ENCODE measurements at regions not wholly inside any gene's neighbourhood (a gene's known extent, or its start where the extent isn't known, plus 50 kb on each side); places are given as distances from the start of the nearest gene placed in this dataset.

DNA sequence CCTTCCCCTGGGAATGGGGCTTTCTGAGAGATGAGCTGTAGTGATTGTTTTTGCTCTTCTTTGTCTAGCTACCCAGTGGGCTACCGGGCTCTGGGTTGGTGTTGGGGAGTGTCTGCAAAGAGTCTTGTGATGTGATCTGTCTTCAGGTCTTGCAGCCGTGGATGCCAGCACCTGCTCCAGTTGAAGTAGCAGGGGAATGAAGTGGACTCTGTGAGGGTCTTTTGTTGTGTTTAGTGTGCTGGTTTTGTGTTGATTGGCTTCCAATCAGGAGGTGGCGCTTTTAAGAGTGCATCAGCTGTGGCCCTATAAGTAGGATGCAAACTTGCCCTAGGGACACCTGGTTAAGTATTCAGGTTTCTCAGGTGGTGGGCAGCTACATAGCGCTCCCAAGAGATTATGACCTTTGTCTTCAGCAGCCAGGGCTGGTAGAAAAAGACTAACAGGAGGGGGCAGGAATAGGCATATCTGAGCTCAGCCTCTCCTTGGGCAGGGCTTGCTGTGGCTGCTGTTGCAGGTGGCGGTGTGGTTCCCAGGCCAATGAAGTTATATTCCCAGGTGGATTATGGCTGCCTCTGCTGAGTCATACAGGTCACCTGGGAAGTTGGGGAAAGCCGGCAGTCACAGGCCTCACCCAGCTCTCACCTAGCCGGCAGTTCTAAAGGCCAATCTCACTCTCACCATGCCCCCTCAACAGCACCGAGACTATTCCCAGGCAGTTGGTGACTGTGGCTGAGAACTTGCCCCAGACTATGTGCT is 315.7 kb upstream of the C11orf87 start:
- no peak for DNase-seq (ENCODE audit: low read depth)

DNA sequence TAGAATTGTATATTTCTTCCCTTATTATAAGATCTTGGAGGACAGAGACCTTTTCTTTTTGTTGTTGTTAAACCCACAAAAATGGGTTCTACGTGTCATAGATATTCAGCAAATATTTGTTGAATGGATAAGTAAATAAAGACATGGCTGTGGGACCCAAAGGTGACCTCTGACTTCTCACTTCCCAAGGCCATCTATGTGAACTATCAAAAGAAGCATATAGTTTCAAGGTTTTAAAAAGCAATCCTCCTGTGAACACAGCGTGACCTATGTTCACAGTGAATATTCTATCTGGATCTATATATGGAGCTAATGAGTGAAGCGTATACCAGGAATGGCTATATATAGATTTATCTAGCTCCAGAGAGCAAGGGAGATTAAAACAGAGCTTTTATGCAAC is 312.8 kb upstream of the C11orf87 start:
- no peak for DNase-seq (ENCODE audit: low read depth)

- no peak for DNase-seq (ENCODE audit: low read depth)
These were observed 312.2 kb upstream of the C11orf87 start for GRCh38 chr11:109109571-109110315.

GRCh38 chr11:109112261-109112660 is 309.7 kb upstream of the C11orf87 start:
- no peak for DNase-seq (ENCODE audit: low read depth)

DNA sequence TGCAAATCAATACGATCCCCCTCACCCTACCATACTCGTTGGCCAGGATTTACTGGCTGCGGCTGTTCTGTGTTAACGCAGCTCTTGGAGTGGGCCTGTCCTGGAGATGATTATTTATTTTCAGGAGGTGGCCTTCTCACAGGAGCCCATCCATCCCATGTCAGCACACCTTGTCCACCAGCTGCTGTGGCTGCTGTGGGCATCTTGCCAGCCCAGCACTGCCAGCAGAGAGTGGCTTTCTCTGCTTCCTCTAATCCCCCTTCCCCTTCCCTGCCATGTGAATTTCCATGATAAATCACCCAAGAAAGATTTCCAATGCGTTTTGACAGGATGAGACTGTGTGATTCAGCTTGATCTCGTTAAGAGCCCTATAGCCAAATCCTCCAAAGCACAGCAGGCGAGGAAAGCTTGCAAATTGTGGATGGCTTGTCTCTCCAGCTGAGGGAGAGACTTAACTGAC is 309.1 kb upstream of the C11orf87 start:
- no peak for DNase-seq (ENCODE audit: low read depth)

DNA sequence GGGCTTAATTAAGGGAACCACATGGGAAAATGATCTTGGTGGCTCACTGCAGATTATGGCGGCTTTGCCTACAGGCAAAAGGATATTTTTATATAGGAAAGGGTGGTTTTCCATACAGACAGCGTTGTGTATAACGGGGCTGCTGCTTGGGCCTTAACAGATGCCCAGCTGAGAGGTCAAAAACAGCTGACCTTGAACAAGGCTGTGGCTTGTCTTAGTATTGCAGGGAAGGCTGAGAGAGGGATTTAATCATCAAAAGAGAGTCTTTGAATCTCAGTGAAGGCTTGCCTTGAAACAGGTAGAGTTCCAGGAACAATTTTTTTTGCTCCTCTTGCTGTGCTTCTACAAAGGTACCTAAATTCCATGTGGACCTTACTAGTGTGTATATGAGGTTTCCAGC is 301.6 kb upstream of the C11orf87 start:
- no peak for DNase-seq (ENCODE audit: low read depth)

- DNase-seq (ENCODE audit: low read depth): no peak
These were observed 300.6 kb upstream of the C11orf87 start for GRCh38 chr11:109121173-109121932.

DNA sequence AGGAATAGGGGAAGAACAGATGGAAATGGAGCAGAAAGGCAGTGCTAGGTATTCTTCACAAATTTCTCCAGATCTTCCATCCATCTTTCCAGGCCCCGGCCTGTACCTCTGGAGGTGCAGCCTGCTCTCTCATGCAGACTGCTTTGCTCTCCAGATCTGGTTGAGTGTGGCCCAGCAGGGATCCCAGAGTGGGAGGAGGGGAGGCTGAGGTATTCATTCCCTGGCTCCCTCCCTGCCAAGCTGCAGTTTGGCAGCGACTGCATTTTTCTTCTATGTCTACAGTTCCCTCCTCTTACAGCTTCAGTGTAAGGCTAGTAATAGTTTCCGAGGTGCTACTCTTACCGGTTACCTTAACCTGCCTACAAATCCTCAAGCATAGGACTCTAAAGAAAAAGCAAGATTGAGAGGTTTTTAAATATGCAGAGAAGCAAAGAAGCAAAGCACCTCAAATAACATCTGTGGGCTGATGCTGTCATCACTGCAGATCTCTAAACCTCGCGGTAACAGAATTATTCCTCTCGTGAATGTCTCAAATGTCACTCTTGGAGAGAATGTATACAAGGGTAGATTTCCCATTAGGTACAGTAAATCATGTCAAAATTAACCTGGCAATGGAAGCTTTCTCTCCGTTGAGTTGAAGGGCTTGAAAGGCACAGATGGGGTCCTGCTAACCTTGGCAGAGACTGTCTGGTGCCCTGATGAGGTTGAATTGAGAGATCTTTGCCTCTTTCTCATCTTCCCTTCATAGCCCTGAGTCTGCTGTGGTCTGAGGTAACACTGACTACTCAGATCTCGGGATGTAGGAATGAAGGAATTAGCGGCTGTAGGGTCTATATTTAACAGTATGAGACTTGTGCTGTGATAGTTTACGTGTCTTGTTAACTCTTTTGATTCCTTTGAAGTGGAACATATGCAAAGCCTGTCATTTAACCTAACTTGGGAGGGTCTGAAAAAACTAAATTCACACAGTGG is 297.9 kb upstream of the C11orf87 start:
- DNase-seq (ENCODE audit: low read depth): peak; percentile 26

GRCh38 chr11:109130910-109131309 is 291.1 kb upstream of the C11orf87 start:
- no peak for DNase-seq (ENCODE audit: low read depth)

DNA sequence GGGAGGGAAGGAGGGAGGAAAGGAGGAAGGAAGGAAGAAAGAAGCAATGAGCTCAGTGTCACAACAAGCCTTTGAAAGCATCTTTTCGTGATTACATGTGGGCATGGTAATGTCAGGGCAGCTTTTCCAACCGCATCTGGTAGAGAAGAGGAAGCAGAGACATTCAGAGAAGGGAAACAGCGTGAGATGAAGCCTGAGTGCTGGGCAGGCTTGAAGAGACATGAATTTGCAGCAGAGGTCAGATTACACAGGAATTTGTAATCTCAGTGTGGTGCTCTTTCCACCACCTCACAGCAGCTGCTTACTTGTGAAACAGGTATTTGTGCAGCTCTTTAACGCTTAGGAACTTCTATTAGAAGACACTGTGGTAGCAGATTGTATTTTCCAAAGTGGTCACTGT is 289.5 kb upstream of the C11orf87 start:
- no peak for DNase-seq (ENCODE audit: low read depth)

DNA sequence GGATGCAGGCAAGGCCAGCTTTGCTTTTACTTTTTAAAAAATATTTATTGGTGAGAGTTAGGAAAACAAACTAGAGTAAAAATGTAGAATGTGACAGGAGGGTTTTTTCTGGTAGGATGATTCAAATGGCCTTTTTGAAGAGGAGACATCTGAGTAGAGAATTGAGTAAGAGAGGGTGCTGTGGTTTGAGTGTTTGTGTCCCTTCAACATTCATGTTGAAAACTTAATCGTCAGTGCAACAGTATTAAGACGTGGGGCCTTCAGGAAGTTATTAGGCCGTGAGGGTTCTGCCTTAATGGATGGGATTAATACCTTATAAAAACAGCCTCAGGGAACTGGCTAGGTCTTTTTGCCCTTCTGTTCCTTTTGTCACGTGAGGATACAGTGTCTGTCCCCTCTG is 288.8 kb upstream of the C11orf87 start:
- no peak for DNase-seq (ENCODE audit: low read depth)

DNA sequence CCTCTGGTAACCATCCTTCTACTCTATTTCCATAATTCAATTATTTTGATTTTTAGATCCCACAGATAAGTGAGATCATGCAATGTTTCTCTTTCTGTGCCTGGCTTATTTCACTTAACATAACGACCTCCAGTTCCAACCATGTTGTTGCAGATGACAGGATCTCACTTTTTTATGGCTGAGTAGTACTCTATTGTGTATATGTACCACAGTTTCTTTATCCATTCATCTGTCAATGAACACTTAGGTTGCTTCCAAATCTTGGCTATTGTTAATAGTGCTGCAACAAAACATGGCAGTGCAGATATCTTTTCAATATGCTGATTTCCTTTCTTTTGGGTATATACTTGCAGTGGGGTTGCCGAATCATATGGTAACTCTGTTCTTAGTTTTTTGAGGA is 286.4 kb upstream of the C11orf87 start:
- DNase-seq (ENCODE audit: low read depth): no peak

DNA sequence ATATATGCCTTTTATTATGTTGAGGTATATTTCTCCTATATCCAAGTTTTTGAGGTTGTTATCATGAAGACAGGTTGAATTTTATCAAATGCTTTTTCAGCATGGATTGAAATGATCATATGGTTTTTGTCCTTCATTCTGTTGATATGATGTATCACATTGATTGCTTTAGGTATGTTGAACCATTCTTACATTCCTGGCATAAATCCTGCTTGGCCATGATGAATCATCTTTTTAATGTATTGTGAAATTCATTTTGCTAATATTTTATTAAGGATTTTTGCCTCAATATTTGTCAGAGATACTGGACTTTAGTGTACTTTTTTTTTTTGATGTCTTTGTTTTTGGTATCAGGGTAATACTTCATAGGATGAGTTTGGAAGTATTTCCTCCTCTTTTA is 283.8 kb upstream of the C11orf87 start:
- no peak for DNase-seq (ENCODE audit: low read depth)

GRCh38 chr11:109140426-109140825 is 281.6 kb upstream of the C11orf87 start:
- DNase-seq (ENCODE audit: low read depth): no peak

- peak; percentile 90 for DNase-seq (ENCODE audit: low read depth)
These were observed 281.0 kb upstream of the C11orf87 start for GRCh38 chr11:109140857-109141515.

GRCh38 chr11:109145287-109145686 is 276.7 kb upstream of the C11orf87 start:
- DNase-seq (ENCODE audit: low read depth): no peak

DNA sequence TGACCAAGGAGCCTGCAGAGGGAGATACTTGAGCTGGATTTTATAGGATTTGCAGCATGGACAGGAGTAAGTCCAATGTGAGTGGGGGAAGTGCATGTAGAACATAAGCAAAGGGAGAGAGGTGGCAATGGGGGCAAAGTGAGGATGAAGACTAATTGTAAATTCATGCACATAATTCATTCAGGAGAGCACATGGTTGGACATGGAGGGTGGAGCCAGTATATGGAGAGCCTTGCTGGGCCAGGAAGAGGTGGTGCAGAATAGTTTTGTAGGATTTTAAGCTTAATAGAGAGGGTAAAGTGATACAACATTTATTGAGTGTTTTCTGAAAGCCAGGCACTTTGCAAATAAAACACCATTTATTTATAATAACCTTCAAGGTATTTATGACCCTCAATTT is 274.3 kb upstream of the C11orf87 start:
- no peak for DNase-seq (ENCODE audit: low read depth)

DNA sequence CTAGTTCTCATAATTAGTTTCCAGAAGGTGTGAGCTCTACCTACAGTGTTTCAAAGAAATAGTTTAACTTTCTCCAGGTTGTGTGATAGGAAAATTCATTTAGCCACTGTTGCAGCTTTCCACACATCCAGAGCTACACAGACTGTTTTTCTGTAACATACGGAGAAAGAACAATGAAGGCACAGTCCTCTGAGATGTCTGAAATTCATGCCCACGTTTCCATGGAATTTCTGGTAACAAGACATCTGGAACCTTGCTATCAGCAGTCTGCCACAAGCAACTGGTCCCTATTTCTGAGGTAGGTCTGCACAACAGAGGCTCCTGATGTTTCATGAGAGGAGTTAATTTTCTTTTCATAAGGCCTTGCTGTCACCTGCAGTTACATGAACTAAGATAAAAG is 273.3 kb upstream of the C11orf87 start:
- DNase-seq (ENCODE audit: low read depth): no peak

- DNase-seq (ENCODE audit: low read depth): no peak
These were observed 271.4 kb upstream of the C11orf87 start for GRCh38 chr11:109150581-109150980.

GRCh38 chr11:109153836-109154235 is 268.2 kb upstream of the C11orf87 start:
- DNase-seq (ENCODE audit: low read depth): no peak

GRCh38 chr11:109155291-109155690 is 266.7 kb upstream of the C11orf87 start:
- DNase-seq (ENCODE audit: low read depth): no peak

Measured in M059J (cell line).